OCI-LY3 (cell line): ENCODE measurements at regions not wholly inside any gene's neighbourhood (a gene's known extent, or its start where the extent isn't known, plus 50 kb on each side); places are given as distances from the start of the nearest gene placed in this dataset.

Source experiments
- CTCF ChIP-seq: fragments of 200-600, 300-600 bp; sonication (generic); IDR thresholded peaks from 2 replicates; pipeline ENCODE4 v1.5.1; 2014; ENCODE audit warnings: antibody characterized with exemption, low read length, low read depth
- EZH2phosphoT487 ChIP-seq: fragments of 200-600 bp; shearing (Covaris generic); IDR thresholded peaks from 2 replicates; pipeline ENCODE4 v1.6.1; 2018; ENCODE audit warnings: antibody characterized with exemption, mixed run types, low read depth

- TF ChIP-seq CTCF (no peak), EZH2phosphoT487 (no peak)
Observed at GRCh38 chr3:134092208-134092701, 62.5 kb upstream of the SLCO2A1 start.
